Adipocyte (in vitro differentiated cells): ENCODE measurements at regions not wholly inside any gene's neighbourhood (a gene's known extent, or its start where the extent isn't known, plus 50 kb on each side); places are given as distances from the start of the nearest gene placed in this dataset.

Experiments used
- DNase-seq: peaks from one replicate; pipeline ENCODE4 v3.0.0-alpha.2; 2015; ENCODE audit warnings: low read depth
- H3K27me3 ChIP-seq: replicated peaks from 2 replicates; pipeline ENCODE4 v1.7.0; 2013; ENCODE audit warnings: mild to moderate bottlenecking, low read length, moderate library complexity; ENCODE audit not compliant: control insufficient read depth, insufficient read depth
- H3K36me3 ChIP-seq: 2 replicates; pipeline ENCODE4 v1.7.0; 2013; ENCODE audit warnings: low read length, mild to moderate bottlenecking, moderate library complexity; ENCODE audit not compliant: control insufficient read depth, insufficient read depth, severe bottlenecking
- H3K4me1 ChIP-seq: 2 replicates; pipeline ENCODE4 v1.7.0; 2013; ENCODE audit warnings: mild to moderate bottlenecking, low read length, moderate library complexity; ENCODE audit not compliant: control insufficient read depth, insufficient read depth
- H3K4me3 ChIP-seq: 2 replicates; pipeline ENCODE4 v1.7.0; 2013; ENCODE audit warnings: mild to moderate bottlenecking, low read length, moderate library complexity
- H3K9ac ChIP-seq: 2 replicates; pipeline ENCODE4 v1.7.0; 2013; ENCODE audit warnings: mild to moderate bottlenecking, low read length, moderate library complexity
- H3K9me3 ChIP-seq: 2 replicates; pipeline ENCODE4 v1.7.0; 2013; ENCODE audit warnings: mild to moderate bottlenecking, low read length, moderate library complexity; ENCODE audit not compliant: control insufficient read depth

DNA sequence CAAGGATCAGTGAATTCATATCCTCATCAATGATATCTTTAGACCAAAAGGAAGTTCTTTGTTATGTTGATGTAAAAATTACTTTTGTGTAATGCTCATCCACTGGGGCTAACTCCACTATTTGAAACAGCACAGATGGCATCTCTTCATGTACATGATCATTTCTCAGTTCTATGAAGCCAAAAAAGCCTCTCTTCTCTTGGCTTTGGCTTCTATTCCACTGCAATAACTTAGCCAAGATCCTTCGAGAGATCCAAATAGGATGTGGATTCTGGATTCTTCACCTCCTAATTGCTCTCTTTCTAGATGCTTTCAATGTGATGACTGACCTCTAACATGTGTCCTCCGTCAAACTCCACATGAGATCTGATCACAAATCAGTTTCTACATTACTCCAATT lies 851.2 kb downstream of the GALC start:
- no peak for DNase-seq
- H3K4me3 ChIP-seq = no peak overlapping the region
- H3K9ac ChIP-seq = no peak overlapping the region

DNA sequence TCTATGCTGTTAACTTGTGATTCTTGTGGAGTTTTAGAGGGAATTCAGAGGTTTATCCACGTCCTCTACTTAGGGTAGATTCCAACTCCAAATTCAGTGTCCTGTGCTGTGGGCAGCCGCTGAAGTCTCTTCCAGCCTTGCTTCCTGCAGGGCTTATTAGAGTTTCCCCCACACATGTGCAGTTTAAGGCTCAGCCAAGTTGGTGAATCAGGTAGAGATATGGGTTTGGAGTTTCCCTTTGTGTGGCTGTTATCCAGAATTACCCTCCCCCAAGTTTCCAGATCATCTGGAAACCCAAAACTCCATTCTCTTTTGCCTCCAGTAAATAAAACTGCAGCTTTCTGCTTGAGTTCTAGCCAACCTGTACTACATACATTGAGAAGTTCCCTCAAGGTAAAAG lies 853.7 kb downstream of the GALC start:
- no peaks in the 10 kb centered on the region for H3K27me3 ChIP-seq
- H3K9ac ChIP-seq = no peak overlapping the region
- H3K9me3 ChIP-seq = no peaks in the 10 kb centered on the region
- H3K4me1 ChIP-seq = no peaks in the 10 kb centered on the region
- H3K36me3 ChIP-seq = no peaks in the 10 kb centered on the region
- H3K4me3 ChIP-seq = no peak overlapping the region
- no peak for DNase-seq

More for the DNA sequence above, 851.2 kb downstream of the GALC start:
- no peaks in the 10 kb centered on the region for H3K4me1 ChIP-seq
- H3K27me3 ChIP-seq = no peaks in the 10 kb centered on the region
- no peaks in the 10 kb centered on the region for H3K36me3 ChIP-seq
- no peaks in the 10 kb centered on the region for H3K9me3 ChIP-seq

DNA sequence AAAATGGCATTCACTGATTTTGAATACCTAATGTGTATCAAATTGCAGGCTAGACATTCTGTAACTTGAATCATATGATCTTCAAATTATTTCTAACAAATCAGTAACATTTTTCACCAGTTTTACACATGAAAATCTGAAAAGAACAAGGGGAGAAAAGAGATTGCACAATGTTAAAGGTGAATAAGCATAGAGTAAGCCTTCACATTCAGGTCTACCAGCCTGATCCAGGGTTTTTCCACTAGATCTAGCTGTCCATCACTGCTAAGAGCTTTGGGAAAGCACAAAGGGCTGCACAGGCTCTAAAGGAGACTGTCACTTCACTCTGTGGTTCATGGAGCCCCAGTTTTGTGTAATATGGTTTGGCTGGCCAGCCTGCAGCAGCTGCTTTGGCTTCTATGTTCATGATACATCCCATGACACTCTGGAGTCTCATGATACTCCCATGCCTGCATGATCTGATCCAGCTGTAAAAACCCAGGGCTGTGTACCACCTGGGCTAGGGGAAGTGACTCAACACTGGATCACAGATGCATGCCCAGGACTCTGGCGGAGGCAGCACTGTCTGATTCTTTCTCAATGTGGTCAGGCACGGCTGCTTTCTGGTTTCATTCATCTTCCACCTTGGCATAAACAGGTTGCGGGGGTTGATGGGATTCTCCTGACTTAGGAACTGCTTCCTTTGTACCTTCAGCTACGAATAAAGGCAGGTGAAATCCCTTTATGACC lies 859.7 kb downstream of the GALC start:
- Histone ChIP-seq H3K4me1 (no peaks in the 10 kb centered on the region), H3K27me3 (no peaks in the 10 kb centered on the region), H3K9me3 (no peaks in the 10 kb centered on the region), H3K4me3 (no peak overlapping the region), H3K36me3 (no peaks in the 10 kb centered on the region), H3K9ac (no peak overlapping the region)
- peak; percentile 34 for DNase-seq

DNA sequence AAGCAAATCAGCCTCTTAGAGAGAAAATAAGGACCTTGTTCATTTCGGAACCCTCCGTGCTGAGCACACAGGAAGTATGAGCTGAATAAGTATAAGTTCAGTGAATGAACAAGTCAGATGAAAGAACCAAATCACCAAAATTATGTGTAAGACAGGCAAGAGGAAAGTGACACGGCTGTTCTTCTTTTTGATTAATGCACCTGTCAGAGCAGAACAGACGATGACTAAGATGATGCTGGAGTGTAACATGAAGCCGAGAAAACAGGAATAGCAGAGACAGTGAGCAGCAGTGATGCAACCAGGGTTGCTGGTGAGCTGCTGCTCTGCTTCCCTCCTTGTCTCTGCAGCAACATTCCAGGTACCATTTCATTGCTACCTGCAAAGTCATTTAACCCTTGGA lies 861.1 kb downstream of the GALC start:
- Histone ChIP-seq H3K4me1 (no peaks in the 10 kb centered on the region), H3K4me3 (no peak overlapping the region), H3K9me3 (no peaks in the 10 kb centered on the region), H3K36me3 (no peaks in the 10 kb centered on the region), H3K9ac (no peak overlapping the region), H3K27me3 (no peaks in the 10 kb centered on the region)
- peak; percentile 20 for DNase-seq

DNA sequence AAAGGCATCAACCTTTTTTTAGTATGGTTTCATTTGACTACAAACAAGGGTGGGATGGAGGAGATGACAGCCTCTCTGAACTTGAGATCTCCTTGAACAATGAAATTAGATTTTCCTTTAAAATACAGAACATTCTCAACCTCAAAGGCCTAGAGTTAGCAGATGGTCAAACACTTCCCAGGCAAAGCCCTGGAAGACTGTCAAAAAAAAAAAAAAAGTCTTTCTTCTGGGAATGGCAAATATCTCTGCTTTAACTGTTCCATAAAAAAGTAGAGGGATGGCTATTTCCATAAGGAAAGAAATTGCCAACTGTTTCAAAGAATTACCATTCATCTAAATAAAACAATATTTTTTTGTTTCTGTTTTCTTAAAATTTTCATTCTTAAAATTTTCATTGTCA lies 870.8 kb downstream of the GALC start:
- Histone ChIP-seq H3K9ac (no peak overlapping the region), H3K4me1 (no peaks in the 10 kb centered on the region), H3K4me3 (no peak overlapping the region), H3K27me3 (no peaks in the 10 kb centered on the region), H3K36me3 (no peaks in the 10 kb centered on the region), H3K9me3 (no peaks in the 10 kb centered on the region)
- no peak for DNase-seq

DNA sequence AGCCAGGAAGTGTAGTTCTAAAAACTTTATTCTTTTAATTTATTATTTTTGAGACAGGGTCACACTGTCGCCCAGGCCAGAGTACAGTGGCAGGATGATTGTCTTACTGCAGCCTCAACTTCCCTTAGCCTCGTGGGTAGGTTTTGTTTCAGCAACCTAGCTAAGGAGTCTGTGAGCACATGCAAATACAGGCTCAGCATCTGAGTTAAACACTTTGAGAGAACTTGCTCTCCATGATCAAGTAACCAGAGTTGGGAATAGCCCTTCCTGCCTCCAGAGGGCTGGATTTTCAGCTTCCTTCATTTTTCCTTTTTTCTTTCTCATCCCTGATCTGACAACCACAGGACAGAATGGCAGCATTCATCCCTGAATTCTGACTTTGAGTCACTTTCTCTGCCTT lies 871.3 kb downstream of the GALC start:
- DNase-seq = no peak
- H3K36me3 ChIP-seq = no peaks in the 10 kb centered on the region
- no peak overlapping the region for H3K4me3 ChIP-seq
- H3K9me3 ChIP-seq = no peaks in the 10 kb centered on the region
- no peaks in the 10 kb centered on the region for H3K4me1 ChIP-seq
- no peak overlapping the region for H3K9ac ChIP-seq
- no peaks in the 10 kb centered on the region for H3K27me3 ChIP-seq

DNA sequence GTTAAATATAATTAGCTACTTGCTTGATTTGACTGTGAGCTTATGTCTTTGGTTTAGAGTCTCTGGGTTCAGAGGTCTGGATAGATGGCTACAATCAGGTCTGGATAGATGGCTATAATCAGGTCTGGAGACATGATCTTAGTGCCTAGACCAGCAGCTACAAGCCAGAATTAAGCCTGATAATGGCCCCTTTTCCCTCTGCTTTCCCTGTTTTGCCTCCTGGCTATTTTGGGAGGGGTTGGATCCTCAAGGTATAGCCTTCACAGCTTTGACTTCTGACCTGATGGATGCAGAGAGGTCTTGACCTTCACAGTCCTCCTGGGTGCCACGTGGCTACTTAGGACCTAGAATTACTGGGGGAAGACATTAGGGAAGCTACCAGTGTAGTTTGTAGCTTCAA lies 877.7 kb downstream of the GALC start:
- Histone ChIP-seq H3K4me1 (no peaks in the 10 kb centered on the region), H3K9ac (no peak overlapping the region)

DNA sequence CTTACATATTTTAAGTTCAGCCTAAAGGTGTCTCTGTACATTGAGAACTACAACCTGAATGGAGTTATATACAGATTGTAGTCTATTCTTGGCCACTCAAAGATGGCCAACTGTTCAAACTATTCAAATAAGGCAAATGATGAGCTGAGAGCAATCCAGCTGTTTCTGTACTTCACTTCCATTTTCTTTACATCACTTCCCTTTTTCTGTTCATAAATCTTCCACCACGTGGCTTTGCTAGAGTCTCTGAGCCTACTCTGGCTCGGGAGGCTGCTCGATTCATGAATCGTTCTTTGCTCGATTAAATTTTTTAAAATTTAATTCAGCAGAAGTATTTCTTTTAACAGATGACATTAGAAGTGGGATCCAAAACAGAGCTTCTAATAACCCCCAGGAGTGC lies 879.7 kb downstream of the GALC start:
- Histone ChIP-seq H3K36me3 (no peaks in the 10 kb centered on the region), H3K9me3 (no peaks in the 10 kb centered on the region), H3K9ac (no peak overlapping the region), H3K27me3 (no peaks in the 10 kb centered on the region), H3K4me3 (no peak overlapping the region), H3K4me1 (peaks cover 11% of the 10 kb centered on the region)
- DNase-seq = no peak

More for the DNA sequence above, 877.7 kb downstream of the GALC start:
- no peaks in the 10 kb centered on the region for H3K36me3 ChIP-seq
- no peak for DNase-seq
- H3K27me3 ChIP-seq = no peaks in the 10 kb centered on the region
- no peaks in the 10 kb centered on the region for H3K9me3 ChIP-seq
- no peak overlapping the region for H3K4me3 ChIP-seq

DNA sequence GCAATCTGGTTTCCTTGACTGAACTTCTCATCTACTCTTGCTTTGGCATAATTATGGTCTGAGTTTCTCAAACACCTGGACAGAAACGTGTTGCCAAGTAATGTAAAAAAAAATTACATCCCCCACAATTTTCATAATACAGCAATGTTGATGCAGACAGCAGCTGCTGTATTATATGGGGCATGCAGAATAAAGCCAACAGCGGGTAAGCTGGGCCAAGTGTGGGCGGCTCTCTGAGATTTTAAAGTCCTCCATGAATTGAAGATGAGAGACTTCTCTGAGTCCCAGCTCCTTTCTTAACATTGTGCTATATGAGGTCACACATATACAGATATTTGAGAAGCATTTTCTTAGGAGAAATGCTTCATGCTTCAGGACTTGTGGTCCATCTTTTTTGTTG lies 881.2 kb downstream of the GALC start:
- Histone ChIP-seq H3K36me3 (no peaks in the 10 kb centered on the region), H3K27me3 (no peaks in the 10 kb centered on the region), H3K4me1 (peaks cover 12% of the 10 kb centered on the region), H3K9me3 (no peaks in the 10 kb centered on the region), H3K4me3 (no peak overlapping the region), H3K9ac (no peak overlapping the region)
- DNase-seq = no peak

DNA sequence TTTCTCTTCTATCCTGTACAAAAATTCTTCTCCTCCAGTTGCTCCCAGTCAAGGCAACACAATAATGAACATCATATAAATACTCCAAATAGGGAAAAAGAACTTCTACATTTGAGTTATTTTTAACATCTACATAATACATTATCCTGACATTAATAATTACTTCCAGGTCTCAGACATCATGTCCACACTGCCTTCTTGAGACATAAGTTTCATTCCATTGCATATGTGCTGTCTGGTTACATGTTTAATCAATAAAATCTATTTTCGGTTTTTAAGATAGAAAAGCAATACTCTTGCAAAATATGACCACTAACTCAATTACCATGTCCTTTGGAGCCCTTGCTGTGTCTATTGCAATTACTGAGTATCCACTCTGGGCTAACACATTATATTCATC lies 881.9 kb downstream of the GALC start:
- DNase-seq = no peak
- H3K4me3 ChIP-seq = no peak overlapping the region
- H3K4me1 ChIP-seq = peaks cover 17% of the 10 kb centered on the region
- no peaks in the 10 kb centered on the region for H3K9me3 ChIP-seq
- H3K27me3 ChIP-seq = no peaks in the 10 kb centered on the region
- no peak overlapping the region for H3K9ac ChIP-seq
- no peaks in the 10 kb centered on the region for H3K36me3 ChIP-seq

DNA sequence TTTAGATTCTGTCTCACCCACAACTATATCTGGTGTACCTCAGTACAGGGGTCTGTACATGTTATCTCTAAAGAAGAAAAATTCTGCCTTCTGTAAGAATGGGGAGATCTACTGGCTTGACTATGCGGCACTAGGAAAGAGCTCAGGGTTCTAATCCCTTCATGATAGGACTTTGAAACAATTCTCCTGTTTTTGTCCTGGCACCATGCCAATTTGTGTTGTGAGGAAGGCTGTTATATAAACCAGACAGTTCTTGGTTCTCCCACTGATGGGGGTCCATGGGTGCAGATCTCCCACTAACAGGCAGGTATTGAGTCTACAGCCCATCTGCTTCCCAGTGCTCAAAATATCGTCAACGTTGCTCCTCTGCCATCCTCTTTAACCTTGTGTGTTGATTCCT lies 883.7 kb downstream of the GALC start:
- no peak overlapping the region for H3K4me3 ChIP-seq
- H3K4me1 ChIP-seq = peaks cover 17% of the 10 kb centered on the region
- no peaks in the 10 kb centered on the region for H3K27me3 ChIP-seq
- H3K9ac ChIP-seq = no peak overlapping the region
- DNase-seq = no peak
- no peaks in the 10 kb centered on the region for H3K9me3 ChIP-seq
- H3K36me3 ChIP-seq = no peaks in the 10 kb centered on the region

DNA sequence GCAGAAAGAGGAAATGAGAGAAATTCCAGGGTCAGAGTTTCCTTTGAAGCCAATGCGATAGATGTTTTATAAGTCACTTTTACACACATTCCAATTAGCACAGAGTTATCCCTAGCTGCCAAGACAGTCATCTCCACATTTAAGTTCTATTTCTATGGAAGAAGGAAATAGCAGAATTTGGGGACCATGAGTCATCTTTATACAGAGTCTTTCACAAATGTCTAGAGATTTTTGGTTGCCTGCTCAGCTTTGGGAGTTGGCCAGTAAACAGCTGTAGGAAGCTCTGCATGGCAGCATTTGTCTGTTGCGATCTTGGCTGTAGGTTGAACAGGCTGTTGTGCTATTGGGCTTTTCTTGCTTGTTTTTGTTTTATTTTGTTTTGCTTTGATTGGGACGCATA lies 884.3 kb downstream of the GALC start:
- Histone ChIP-seq H3K36me3 (no peaks in the 10 kb centered on the region), H3K4me3 (no peak overlapping the region), H3K4me1 (peaks cover 17% of the 10 kb centered on the region), H3K9ac (no peak overlapping the region), H3K27me3 (no peaks in the 10 kb centered on the region), H3K9me3 (no peaks in the 10 kb centered on the region)
- peak; percentile 22 for DNase-seq
